A549 (cell line): ENCODE measurements at regions not wholly inside any gene's neighbourhood (a gene's known extent, or its start where the extent isn't known, plus 50 kb on each side); places are given as distances from the start of the nearest gene placed in this dataset.

Experiments used
- ATAC-seq, 2 experiments: fragments of 200-7000 bp in 1 of 2; fragments of >200 bp in 1 of 2; cut with Nextera tagmentation in 1 of 2; cut with Tn5 transposase in 1 of 2; 3 replicates each; pipeline versions ENCODE4 v1.8.0 to v1.9.1; 2018 to 2020; ENCODE audit warnings: mild to moderate bottlenecking in 1 of 2, moderate library complexity in 1 of 2
- CTCF ChIA-PET: fragments of 300-600 bp; sonication (Branson Sonifier 250); formaldehyde crosslinking; extraction: SDS; loops from one replicate; lab custom pipeline; 2021; ENCODE audit warnings: antibody characterized with exemption, inconsistent platforms; lab: Yijun Ruan, JAX
- POLR2A ChIA-PET: fragments of 350-600 bp; formaldehyde crosslinking; extraction: SDS; loops from one replicate; lab custom pipeline; 2021; ENCODE audit warnings: antibody characterized with exemption, inconsistent platforms; lab: Yijun Ruan, JAX
- DNase-seq, 2 experiments: peaks; one replicate each; pipeline versions ENCODE4 v3.0.0 to v3.0.0-alpha.2; 2011 to 2016; ENCODE audit warnings: low read depth in 1 of 2, low spot score in 1 of 2
- FAIRE-seq: peaks from 2 replicates; lab custom pipeline; 2011; peaks lifted over from hg19 to GRCh38; lab: Jason Lieb, UNC
- H3K27ac ChIP-seq, 2 experiments: fragments of >200 bp; sonication (Bioruptor Twin); formaldehyde crosslinking; 3 replicates each; pipeline ENCODE4 v1.5.1; 2016 to 2017
- H3K4me1 ChIP-seq: fragments of >200 bp; sonication (Bioruptor Twin); formaldehyde crosslinking; 3 replicates; pipeline ENCODE4 v1.6.1; 2016
- H3K4me2 ChIP-seq: fragments of >200 bp; sonication (Bioruptor Twin); formaldehyde crosslinking; 3 replicates; pipeline ENCODE4 v1.6.1; 2016
- H3K4me3 ChIP-seq: fragments of >200 bp; sonication (Bioruptor Twin); formaldehyde crosslinking; 3 replicates; pipeline ENCODE4 v1.5.1; 2016
- H3K9me3 ChIP-seq: fragments of >200 bp; sonication (Bioruptor Twin); formaldehyde crosslinking; 3 replicates; pipeline ENCODE4 v1.6.1; 2016
- CBX2 ChIP-seq: fragments of 200-600 bp; sonication (generic); IDR thresholded peaks from 2 replicates; pipeline ENCODE4 v1.6.1; 2016; ENCODE audit warnings: low read depth, mild to moderate bottlenecking, borderline replicate concordance
- CHD4 ChIP-seq: fragments of 200-600 bp; sonication (generic); IDR thresholded peaks from 2 replicates; pipeline ENCODE4 v1.6.1; 2016; ENCODE audit warnings: antibody characterized with exemption, mild to moderate bottlenecking, borderline replicate concordance
- EHF ChIP-seq: fragments of 250-450 bp; sonication (Bioruptor Pico); IDR thresholded peaks from 2 replicates; pipeline ENCODE4 v1.5.0; 2020; ENCODE audit warnings: mild to moderate bottlenecking
- EHMT2 ChIP-seq: fragments of 200-600 bp; sonication (generic); IDR thresholded peaks from 2 replicates; pipeline ENCODE4 v1.6.1; 2016; ENCODE audit warnings: antibody characterized with exemption, low read depth, mild to moderate bottlenecking, moderate library complexity
- ESRRA ChIP-seq: fragments of 150-350 bp; IDR thresholded peaks from 2 replicates; pipeline ENCODE4 v1.6.1; 2014; ENCODE audit warnings: mild to moderate bottlenecking, low read length, borderline replicate concordance
- FOSL2 ChIP-seq, 2 experiments: fragments of 450-650 bp in 1 of 2; fragments of >200 bp in 1 of 2; sonication (Bioruptor Twin) in 1 of 2; formaldehyde crosslinking; IDR thresholded peaks; 2 replicates each; pipeline versions ENCODE4 v1.5.0 to v1.6.1; 2016 to 2020; ENCODE audit warnings: mild to moderate bottlenecking in 1 of 2, moderate library complexity in 1 of 2
- GATA3 ChIP-seq: IDR thresholded peaks from 2 replicates; pipeline ENCODE4 v1.6.1; 2012; ENCODE audit warnings: borderline replicate concordance
- HEYL ChIP-seq: fragments of 250-450 bp; sonication (Bioruptor Pico); IDR thresholded peaks from 2 replicates; pipeline ENCODE4 v1.8.0; 2021; ENCODE audit warnings: mild to moderate bottlenecking, moderate library complexity
- HOXA7 ChIP-seq: fragments of 250-450 bp; sonication (Bioruptor Pico); IDR thresholded peaks from 2 replicates; pipeline ENCODE4 v1.5.0; 2020; ENCODE audit warnings: mild to moderate bottlenecking, moderate library complexity
- HOXB13 ChIP-seq: fragments of 250-450 bp; sonication (Bioruptor Pico); IDR thresholded peaks from 2 replicates; pipeline ENCODE4 v1.5.0; 2020; ENCODE audit warnings: low read depth, mild to moderate bottlenecking, moderate library complexity
- JUN ChIP-seq, 2 experiments: fragments of >200 bp; sonication (Bioruptor Twin); formaldehyde crosslinking; IDR thresholded peaks; 2 replicates in 1 of 2; 3 replicates in 1 of 2; pipeline ENCODE4 v1.6.1; 2016 to 2017
- MAFK ChIP-seq: fragments of 450-650 bp; IDR thresholded peaks from 2 replicates; pipeline ENCODE4 v1.6.1; 2014; ENCODE audit not compliant: partially characterized antibody
- MAZ ChIP-seq: fragments of 150-350 bp; IDR thresholded peaks from 2 replicates; pipeline ENCODE4 v1.6.1; 2014; ENCODE audit warnings: antibody characterized with exemption, low read depth, low read length, borderline replicate concordance
- NPAS2 ChIP-seq: fragments of 250-450 bp; sonication (Bioruptor Pico); IDR thresholded peaks from 2 replicates; pipeline ENCODE4 v1.8.0; 2022; ENCODE audit warnings: mild to moderate bottlenecking, moderate library complexity, borderline replicate concordance
- POLR2AphosphoS2 ChIP-seq: conservative IDR thresholded peaks from 2 replicates; pipeline ENCODE4 v1.6.1; 2012; ENCODE audit warnings: low read length, improper control_type of control experiment, inconsistent platforms
- RARB ChIP-seq: fragments of 250-450 bp; sonication (Bioruptor Pico); IDR thresholded peaks from 2 replicates; pipeline ENCODE4 v1.8.0; 2021; ENCODE audit warnings: mild to moderate bottlenecking, moderate library complexity
- SREBF2 ChIP-seq: fragments of 450-650 bp; IDR thresholded peaks from 2 replicates; pipeline ENCODE4 v1.6.1; 2014; ENCODE audit warnings: mild to moderate bottlenecking, moderate library complexity
- TP53 ChIP-seq: fragments of 250-450 bp; sonication (Bioruptor Pico); IDR thresholded peaks from 2 replicates; pipeline ENCODE4 v1.5.0; 2021; ENCODE audit warnings: mild to moderate bottlenecking, moderate library complexity
- WGBS: methylation state at CpG from one replicate; pipeline ENCODE4 v1.1.6; 2017; ENCODE audit errors: missing lambda C conversion rate; 5-methylcytosine and 5-hydroxymethylcytosine counted together
- TF ChIP-seq, protein P1 (sequence below): IDR thresholded peaks from 2 replicates; pipeline ENCODE4 v1.6.1; 2012
- TF ChIP-seq, protein P2 (sequence below): fragments of >200 bp; sonication (Bioruptor Twin); formaldehyde crosslinking; IDR thresholded peaks from 2 replicates; pipeline ENCODE4 v1.6.1; 2016
- TF ChIP-seq, protein P3 (sequence below): fragments of >200 bp; sonication (Bioruptor Twin); formaldehyde crosslinking; IDR thresholded peaks from 3 replicates; pipeline ENCODE4 v1.6.1; 2016
- TF ChIP-seq, protein P4 (sequence below): fragments of 250-450 bp; sonication (Bioruptor Pico); IDR thresholded peaks from 2 replicates; pipeline ENCODE4 v1.5.0; 2020; ENCODE audit warnings: low read depth, mild to moderate bottlenecking, moderate library complexity
- TF ChIP-seq, protein P5 (sequence below): IDR thresholded peaks from 2 replicates; pipeline ENCODE4 v1.6.1; 2012
- TF ChIP-seq, protein P6 (sequence below): fragments of 200-600 bp; sonication (generic); IDR thresholded peaks from 2 replicates; pipeline ENCODE4 v1.6.1; 2016; ENCODE audit warnings: antibody characterized with exemption, mild to moderate bottlenecking, moderate library complexity
- TF ChIP-seq, protein P7 (sequence below): fragments of >200 bp; sonication (Bioruptor Twin); formaldehyde crosslinking; IDR thresholded peaks from 3 replicates; pipeline ENCODE4 v1.5.1; 2016

DNA sequence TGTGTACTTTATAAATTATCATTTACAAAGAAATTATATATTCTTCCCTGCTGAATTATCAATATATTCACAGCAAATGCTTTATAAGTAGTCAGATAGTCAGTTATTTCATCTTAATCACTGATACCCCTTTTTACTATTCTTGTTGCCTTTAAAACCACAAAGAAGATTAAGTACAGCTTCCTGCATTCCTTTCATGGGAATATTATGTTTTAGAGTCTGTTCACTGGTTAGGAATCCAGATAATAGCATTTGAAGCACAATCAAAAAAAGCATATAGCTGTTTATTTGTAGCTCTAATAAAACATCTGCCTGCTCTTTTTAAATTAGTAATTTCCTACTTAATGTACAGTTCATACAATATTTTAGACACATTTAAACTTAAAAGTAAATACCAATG, 508.9 kb downstream of the FBXO15 start:
- H3K4me3 ChIP-seq, result no peak overlapping the region
- DNase-seq (no peak), FAIRE-seq (no peak), ATAC-seq (no peak)
- no peak overlapping the region for H3K4me2 ChIP-seq
- CTCF ChIA-PET, result no interaction called here
- no peaks in the 10 kb centered on the region for H3K9me3 ChIP-seq
- no peak overlapping the region for H3K27ac ChIP-seq
- POLR2A ChIA-PET, result no interaction called here
- no peak for TF ChIP-seq CBX2
- TF ChIP-seq, protein P1, sequence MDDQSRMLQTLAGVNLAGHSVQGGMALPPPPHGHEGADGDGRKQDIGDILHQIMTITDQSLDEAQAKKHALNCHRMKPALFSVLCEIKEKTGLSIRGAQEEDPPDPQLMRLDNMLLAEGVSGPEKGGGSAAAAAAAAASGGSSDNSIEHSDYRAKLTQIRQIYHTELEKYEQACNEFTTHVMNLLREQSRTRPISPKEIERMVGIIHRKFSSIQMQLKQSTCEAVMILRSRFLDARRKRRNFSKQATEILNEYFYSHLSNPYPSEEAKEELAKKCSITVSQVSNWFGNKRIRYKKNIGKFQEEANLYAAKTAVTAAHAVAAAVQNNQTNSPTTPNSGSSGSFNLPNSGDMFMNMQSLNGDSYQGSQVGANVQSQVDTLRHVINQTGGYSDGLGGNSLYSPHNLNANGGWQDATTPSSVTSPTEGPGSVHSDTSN, result no peak
- no peak for TF ChIP-seq TP53
- no peak for TF ChIP-seq JUN (IDR thresholded peaks at IDR 0.05)
- no peak for TF ChIP-seq SREBF2
- no peak for TF ChIP-seq RARB (CRISPR knock-in tag)
- no peak for TF ChIP-seq NPAS2 (CRISPR knock-in tag)
- no peak for TF ChIP-seq MAZ
- TF ChIP-seq EHF (CRISPR knock-in tag), result no peak
- TF ChIP-seq, protein P2, sequence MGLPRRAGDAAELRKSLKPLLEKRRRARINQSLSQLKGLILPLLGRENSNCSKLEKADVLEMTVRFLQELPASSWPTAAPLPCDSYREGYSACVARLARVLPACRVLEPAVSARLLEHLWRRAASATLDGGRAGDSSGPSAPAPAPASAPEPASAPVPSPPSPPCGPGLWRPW, result no peak
- TF ChIP-seq HOXB13 (CRISPR knock-in tag), result no peak
- TF ChIP-seq EHMT2, result no peak
- TF ChIP-seq HEYL (CRISPR knock-in tag), result no peak
- TF ChIP-seq, protein P3, sequence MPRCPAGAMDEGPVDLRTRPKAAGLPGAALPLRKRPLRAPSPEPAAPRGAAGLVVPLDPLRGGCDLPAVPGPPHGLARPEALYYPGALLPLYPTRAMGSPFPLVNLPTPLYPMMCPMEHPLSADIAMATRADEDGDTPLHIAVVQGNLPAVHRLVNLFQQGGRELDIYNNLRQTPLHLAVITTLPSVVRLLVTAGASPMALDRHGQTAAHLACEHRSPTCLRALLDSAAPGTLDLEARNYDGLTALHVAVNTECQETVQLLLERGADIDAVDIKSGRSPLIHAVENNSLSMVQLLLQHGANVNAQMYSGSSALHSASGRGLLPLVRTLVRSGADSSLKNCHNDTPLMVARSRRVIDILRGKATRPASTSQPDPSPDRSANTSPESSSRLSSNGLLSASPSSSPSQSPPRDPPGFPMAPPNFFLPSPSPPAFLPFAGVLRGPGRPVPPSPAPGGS, result no peak
- TF ChIP-seq GATA3, result no peak
- no peak for TF ChIP-seq HOXA7
- no peak for TF ChIP-seq POLR2AphosphoS2
- TF ChIP-seq, protein P4, sequence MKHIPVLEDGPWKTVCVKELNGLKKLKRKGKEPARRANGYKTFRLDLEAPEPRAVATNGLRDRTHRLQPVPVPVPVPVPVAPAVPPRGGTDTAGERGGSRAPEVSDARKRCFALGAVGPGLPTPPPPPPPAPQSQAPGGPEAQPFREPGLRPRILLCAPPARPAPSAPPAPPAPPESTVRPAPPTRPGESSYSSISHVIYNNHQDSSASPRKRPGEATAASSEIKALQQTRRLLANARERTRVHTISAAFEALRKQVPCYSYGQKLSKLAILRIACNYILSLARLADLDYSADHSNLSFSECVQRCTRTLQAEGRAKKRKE (CRISPR knock-in tag), result no peak
- TF ChIP-seq ESRRA, result no peak
- TF ChIP-seq, protein P5, sequence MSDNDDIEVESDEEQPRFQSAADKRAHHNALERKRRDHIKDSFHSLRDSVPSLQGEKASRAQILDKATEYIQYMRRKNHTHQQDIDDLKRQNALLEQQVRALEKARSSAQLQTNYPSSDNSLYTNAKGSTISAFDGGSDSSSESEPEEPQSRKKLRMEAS, result no peak
- no peaks in the 10 kb centered on the region for H3K4me1 ChIP-seq

DNA sequence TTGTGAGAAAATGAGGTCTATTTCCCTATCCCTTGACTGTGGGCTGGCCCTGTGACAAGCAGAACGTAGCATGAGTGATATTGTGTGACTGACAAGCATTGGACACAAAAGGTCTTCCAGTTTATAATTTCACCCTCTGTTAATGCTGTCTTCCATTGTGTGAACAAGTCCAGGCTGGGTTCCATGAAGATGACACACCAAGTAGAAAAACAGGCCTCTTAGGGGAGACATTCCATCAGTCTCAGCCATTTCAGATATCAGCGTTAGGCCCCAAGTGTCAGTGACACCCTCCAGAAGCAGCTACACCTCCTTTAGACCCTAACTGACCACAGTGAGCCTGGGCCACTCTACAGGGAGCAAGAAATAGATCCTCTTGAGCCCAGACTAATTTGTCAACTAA, 511.3 kb downstream of the FBXO15 start:
- Histone ChIP-seq H3K4me3 (no peak overlapping the region), H3K4me2 (no peak overlapping the region), H3K27ac (no peak overlapping the region), H3K9me3 (no peaks in the 10 kb centered on the region), H3K4me1 (no peaks in the 10 kb centered on the region)
- POLR2A ChIA-PET, result no interaction called here
- no peak for ATAC-seq
- WGBS, result 62% methylated on average over 2 of the region's 2 CpGs
- no peak for FAIRE-seq
- CTCF ChIA-PET, result no interaction called here
- DNase-seq, result no peak
- TF ChIP-seq, protein P4 (CRISPR knock-in tag), result no peak
- TF ChIP-seq FOSL2 (IDR thresholded peaks at IDR 0.05) (no peak), FOSL2 (CRISPR knock-in tag; IDR thresholded peaks at IDR 0.05) (no peak), JUN (IDR thresholded peaks at IDR 0.05) (no peak), MAFK (no peak), CHD4 (no peak)
- TF ChIP-seq, protein P1, result no peak
- TF ChIP-seq, protein P6, sequence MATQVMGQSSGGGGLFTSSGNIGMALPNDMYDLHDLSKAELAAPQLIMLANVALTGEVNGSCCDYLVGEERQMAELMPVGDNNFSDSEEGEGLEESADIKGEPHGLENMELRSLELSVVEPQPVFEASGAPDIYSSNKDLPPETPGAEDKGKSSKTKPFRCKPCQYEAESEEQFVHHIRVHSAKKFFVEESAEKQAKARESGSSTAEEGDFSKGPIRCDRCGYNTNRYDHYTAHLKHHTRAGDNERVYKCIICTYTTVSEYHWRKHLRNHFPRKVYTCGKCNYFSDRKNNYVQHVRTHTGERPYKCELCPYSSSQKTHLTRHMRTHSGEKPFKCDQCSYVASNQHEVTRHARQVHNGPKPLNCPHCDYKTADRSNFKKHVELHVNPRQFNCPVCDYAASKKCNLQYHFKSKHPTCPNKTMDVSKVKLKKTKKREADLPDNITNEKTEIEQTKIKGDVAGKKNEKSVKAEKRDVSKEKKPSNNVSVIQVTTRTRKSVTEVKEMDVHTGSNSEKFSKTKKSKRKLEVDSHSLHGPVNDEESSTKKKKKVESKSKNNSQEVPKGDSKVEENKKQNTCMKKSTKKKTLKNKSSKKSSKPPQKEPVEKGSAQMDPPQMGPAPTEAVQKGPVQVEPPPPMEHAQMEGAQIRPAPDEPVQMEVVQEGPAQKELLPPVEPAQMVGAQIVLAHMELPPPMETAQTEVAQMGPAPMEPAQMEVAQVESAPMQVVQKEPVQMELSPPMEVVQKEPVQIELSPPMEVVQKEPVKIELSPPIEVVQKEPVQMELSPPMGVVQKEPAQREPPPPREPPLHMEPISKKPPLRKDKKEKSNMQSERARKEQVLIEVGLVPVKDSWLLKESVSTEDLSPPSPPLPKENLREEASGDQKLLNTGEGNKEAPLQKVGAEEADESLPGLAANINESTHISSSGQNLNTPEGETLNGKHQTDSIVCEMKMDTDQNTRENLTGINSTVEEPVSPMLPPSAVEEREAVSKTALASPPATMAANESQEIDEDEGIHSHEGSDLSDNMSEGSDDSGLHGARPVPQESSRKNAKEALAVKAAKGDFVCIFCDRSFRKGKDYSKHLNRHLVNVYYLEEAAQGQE, result no peak
- TF ChIP-seq, protein P7, sequence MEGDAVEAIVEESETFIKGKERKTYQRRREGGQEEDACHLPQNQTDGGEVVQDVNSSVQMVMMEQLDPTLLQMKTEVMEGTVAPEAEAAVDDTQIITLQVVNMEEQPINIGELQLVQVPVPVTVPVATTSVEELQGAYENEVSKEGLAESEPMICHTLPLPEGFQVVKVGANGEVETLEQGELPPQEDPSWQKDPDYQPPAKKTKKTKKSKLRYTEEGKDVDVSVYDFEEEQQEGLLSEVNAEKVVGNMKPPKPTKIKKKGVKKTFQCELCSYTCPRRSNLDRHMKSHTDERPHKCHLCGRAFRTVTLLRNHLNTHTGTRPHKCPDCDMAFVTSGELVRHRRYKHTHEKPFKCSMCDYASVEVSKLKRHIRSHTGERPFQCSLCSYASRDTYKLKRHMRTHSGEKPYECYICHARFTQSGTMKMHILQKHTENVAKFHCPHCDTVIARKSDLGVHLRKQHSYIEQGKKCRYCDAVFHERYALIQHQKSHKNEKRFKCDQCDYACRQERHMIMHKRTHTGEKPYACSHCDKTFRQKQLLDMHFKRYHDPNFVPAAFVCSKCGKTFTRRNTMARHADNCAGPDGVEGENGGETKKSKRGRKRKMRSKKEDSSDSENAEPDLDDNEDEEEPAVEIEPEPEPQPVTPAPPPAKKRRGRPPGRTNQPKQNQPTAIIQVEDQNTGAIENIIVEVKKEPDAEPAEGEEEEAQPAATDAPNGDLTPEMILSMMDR, result no peak
- TF ChIP-seq, protein P3, result no peak
